ENCODE measurements at regions not wholly inside any gene's neighbourhood (a gene's known extent, or its start where the extent isn't known, plus 50 kb on each side); places are given as distances from the start of the nearest gene placed in this dataset.
"Not testable (repeated sequence)": the region's sequence is repeated elsewhere in the genome, so short reads cannot be mapped to it uniquely, and the experiment has no call there.

DNA sequence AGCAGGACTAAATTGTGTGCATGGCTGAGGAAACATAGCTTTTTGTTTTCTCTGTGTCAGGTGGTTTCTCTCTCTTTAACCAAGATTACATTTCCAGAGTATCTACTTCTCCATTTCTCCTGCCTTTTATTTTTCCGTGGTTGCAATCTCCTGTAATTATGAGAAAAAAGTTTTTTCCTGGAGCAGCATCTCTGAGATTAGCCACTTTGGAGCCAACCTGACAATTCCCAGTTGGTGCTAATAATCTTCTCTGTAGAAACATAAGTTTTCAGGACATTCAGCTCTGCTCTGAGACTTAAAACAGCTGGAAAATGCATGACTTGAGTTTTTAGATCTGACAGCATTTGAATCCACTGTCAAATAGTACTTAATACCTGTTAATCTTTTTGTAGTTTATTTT lies 67.1 kb upstream of the GAS1 start:
- no peaks in the 10 kb centered on the region for H3K27me3 ChIP-seq
- intact Hi-C loops (cut with DNase I; ENCODE audit: low total_unique reads) = no loop called here
- peak overlapping the region; percentile 2 to 39 for H3K27ac ChIP-seq
- H3K4me1 ChIP-seq = no peaks in the 10 kb centered on the region
- no peaks in the 10 kb centered on the region for H3K36me3 ChIP-seq
- no peak overlapping the region for H3K4me3 ChIP-seq
- DNase-seq = no peak
- no peaks in the 10 kb centered on the region for H3K9me3 ChIP-seq
- TF ChIP-seq POLR2A (IDR thresholded peaks at IDR 0.05) = no peak
- TF ChIP-seq, protein P1, sequence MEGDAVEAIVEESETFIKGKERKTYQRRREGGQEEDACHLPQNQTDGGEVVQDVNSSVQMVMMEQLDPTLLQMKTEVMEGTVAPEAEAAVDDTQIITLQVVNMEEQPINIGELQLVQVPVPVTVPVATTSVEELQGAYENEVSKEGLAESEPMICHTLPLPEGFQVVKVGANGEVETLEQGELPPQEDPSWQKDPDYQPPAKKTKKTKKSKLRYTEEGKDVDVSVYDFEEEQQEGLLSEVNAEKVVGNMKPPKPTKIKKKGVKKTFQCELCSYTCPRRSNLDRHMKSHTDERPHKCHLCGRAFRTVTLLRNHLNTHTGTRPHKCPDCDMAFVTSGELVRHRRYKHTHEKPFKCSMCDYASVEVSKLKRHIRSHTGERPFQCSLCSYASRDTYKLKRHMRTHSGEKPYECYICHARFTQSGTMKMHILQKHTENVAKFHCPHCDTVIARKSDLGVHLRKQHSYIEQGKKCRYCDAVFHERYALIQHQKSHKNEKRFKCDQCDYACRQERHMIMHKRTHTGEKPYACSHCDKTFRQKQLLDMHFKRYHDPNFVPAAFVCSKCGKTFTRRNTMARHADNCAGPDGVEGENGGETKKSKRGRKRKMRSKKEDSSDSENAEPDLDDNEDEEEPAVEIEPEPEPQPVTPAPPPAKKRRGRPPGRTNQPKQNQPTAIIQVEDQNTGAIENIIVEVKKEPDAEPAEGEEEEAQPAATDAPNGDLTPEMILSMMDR (IDR thresholded peaks at IDR 0.05) = no peak

DNA sequence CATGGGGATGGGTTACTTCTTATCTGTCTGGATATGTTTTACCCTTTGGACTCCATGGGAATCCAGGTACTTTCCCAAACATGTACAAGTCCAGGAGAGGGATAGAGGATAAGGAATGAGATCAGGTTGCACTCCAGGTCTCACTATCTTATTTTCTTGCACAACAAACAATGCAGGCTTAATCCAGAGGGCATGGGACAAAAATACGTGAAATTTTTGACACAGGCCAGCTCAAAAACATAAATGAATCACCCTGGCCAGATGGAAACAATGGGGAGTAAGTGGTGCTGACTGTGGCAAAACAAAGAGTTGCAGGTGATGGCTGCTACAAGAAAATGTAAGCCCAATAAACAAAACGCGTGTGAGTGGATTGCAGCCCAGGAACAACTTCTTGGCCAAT lies 69.4 kb upstream of the GAS1 start:
- intact Hi-C loops (cut with DNase I; ENCODE audit: low total_unique reads) = no loop called here
- Histone ChIP-seq H3K36me3 (no peaks in the 10 kb centered on the region), H3K27ac (no peak overlapping the region), H3K4me1 (no peaks in the 10 kb centered on the region), H3K4me3 (no peak overlapping the region), H3K27me3 (no peaks in the 10 kb centered on the region), H3K9me3 (no peaks in the 10 kb centered on the region)
- TF ChIP-seq, protein P1 (IDR thresholded peaks at IDR 0.05) = no peak
- no peak for TF ChIP-seq POLR2A (IDR thresholded peaks at IDR 0.05)
- no peak for DNase-seq

DNA sequence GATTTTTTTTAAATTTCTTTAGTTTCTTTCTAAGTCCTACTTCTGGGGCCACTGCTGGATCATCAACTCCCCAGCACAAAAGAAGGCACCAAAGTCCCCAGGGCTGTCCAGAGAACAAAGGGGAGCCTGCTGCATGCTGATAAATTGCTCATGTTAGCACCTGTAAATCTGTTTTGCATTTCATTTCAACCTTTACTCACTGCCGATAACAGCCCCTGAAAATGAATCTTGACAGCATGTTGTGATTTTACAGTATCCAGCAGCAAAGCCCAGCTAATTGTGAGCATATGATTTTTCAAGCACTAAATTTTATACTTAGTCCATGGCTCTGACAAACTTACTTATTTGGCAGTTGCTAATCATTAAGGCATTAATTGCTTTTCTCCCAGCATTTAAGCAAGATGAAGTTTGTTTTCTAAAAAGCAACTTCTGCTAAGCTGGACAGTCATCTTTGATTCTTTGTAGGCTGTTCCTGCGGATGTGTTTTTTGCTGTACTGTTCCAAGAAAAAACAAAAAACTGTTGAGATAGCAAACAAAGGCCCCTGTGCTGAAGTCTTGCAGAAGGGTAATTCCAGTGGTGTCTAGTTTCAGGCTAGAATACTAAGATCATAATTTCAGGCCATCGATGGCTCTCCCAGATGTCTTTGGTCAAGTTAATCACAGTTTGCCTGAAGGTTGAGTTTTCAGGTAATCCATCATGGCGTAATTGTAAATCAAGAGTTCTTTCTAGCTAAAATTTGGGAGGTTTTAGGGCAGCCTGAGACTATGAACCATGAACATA lies 73.1 kb upstream of the GAS1 start:
- intact Hi-C loops (cut with DNase I; ENCODE audit: low total_unique reads) = no loop called here
- no peaks in the 10 kb centered on the region for H3K27me3 ChIP-seq
- no peaks in the 10 kb centered on the region for H3K4me1 ChIP-seq
- DNase-seq = no peak
- H3K27ac ChIP-seq = peak overlapping the region in 1 of 2 donors; percentile 34
- no peaks in the 10 kb centered on the region for H3K36me3 ChIP-seq
- TF ChIP-seq, protein P1 (IDR thresholded peaks at IDR 0.05) = no peak
- TF ChIP-seq POLR2A (IDR thresholded peaks at IDR 0.05) = no peak
- H3K4me3 ChIP-seq = no peak overlapping the region
- no peaks in the 10 kb centered on the region for H3K9me3 ChIP-seq

DNA sequence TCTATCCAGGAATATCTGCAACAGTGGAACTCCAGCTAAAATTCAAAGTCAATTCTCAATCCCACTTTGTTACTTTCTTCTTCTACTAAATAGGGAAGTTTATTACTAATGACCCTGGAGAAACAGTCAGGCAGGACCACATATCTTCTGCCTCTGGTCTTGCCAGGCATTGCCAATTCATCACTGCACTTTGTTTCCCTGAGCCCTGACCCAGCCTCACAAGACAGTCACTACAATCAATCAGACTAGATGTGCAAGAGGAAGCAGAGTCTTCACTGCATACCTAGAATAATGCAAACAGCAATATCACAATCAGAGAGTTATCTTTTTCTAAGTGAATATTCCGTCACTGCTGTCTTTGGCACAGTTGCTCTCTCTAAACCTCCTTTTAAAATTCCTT lies 74.9 kb upstream of the GAS1 start:
- no peaks in the 10 kb centered on the region for H3K9me3 ChIP-seq
- H3K27ac ChIP-seq = no peak overlapping the region
- H3K4me1 ChIP-seq = no peaks in the 10 kb centered on the region
- H3K27me3 ChIP-seq = no peaks in the 10 kb centered on the region
- intact Hi-C loops (cut with DNase I; ENCODE audit: low total_unique reads) = no loop called here
- TF ChIP-seq, protein P1 (IDR thresholded peaks at IDR 0.05) = no peak
- no peak for TF ChIP-seq POLR2A (IDR thresholded peaks at IDR 0.05)
- no peak overlapping the region for H3K4me3 ChIP-seq
- H3K36me3 ChIP-seq = no peaks in the 10 kb centered on the region
- DNase-seq = no peak

DNA sequence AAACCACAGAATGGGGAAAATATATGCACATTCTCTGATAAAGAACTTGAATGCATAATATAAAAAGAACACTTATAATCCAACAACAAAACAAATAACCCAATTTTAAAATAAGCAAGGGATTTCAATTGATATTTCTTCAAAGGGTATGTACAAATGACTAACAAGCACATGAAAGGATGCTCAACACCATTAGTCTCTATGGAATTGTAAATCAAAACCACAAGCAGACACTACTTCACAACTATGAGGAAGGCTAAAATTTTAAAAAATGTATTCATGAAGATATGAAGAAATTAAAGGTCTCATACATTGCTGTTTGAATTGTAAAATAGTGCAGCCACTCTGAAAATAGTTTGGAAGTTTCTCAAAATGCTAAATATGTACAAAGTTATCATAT lies 78.9 kb upstream of the GAS1 start:
- no peak for TF ChIP-seq POLR2A (IDR thresholded peaks at IDR 0.05)
- TF ChIP-seq, protein P1 (IDR thresholded peaks at IDR 0.05) = no peak
- H3K27ac ChIP-seq = no peak overlapping the region
- no peak overlapping the region for H3K4me3 ChIP-seq
- H3K27me3 ChIP-seq = no peaks in the 10 kb centered on the region
- H3K9me3 ChIP-seq = no peaks in the 10 kb centered on the region
- H3K36me3 ChIP-seq = no peaks in the 10 kb centered on the region
- DNase-seq = no peak
- no peaks in the 10 kb centered on the region for H3K4me1 ChIP-seq
- intact Hi-C loops (cut with DNase I; ENCODE audit: low total_unique reads) = no loop called here

DNA sequence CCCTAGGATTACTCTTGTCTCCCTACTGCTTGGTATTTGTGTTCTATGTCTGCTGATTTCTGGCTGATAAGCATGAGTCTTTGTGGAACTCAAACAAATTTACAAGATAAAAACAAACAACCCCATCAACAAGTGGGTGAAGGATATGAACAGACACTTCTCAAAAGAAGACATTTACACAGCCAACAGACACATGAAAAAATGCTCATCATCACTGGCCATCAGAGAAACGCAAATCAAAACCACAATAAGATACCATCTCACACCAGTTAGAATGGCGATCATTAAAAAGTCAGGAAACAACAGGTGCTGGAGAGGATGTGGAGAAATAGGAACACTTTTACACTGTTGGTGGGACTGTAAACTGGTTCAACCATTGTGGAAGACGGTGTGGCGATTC lies 81.5 kb upstream of the GAS1 start:
- H3K36me3 ChIP-seq; intact Hi-C loops (cut with DNase I; ENCODE audit: low total_unique reads); H3K9me3 ChIP-seq; DNase-seq; H3K27ac ChIP-seq; H3K27me3 ChIP-seq; H3K4me3 ChIP-seq; H3K4me1 ChIP-seq: not testable (repeated sequence)
